ENCODE measurements at regions not wholly inside any gene's neighbourhood (a gene's known extent, or its start where the extent isn't known, plus 50 kb on each side); places are given as distances from the start of the nearest gene placed in this dataset.

DNA sequence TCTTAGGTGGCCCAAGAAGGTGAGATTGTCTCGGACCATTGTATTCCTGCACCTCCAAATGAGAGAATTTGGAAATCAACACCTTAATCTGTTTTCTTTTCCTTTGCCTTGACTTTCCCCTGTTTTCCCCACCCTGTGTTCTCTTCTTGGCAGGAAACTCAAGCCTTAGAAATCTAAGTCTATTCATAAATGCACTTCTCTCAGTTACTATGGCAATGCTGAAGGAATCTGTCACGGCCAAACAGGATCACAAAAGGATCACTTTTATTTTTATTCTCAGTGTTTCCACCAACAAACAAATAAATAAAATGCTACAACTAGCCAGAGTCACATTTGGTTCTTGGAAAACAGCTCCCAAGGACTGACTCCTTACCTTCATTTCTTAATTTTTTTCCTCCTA is 270.5 kb downstream of the BCAT1 start:
- TF ChIP-seq GATA2 (IDR thresholded peaks at IDR 0.05; ENCODE audit: low read depth, low read length) (no peak), GATA3 (IDR thresholded peaks at IDR 0.05; ENCODE audit: low read depth, low read length) (no peak)

DNA sequence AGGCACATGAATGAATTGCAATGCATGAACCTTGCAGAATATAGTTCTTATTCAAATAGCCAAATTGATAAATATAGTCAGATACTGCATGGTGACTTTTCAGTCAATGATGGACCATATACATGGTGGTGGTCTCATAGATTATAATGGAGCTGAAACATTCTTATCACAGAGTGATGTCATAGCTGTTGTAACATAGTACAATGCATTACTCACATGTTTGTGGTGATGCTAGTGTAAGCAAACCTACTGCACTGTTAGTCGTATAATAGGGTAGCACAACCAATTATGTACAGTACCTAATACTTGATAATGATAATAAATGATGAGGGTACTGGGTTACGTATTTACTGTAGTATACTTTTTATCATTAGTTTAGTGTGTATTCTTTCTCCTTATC is 280.3 kb downstream of the BCAT1 start:
- no peak for TF ChIP-seq GATA2 (IDR thresholded peaks at IDR 0.05; ENCODE audit: low read depth, low read length)

GRCh38 chr12:24664161-24664880 is 284.6 kb downstream of the BCAT1 start:
- TF ChIP-seq GATA2 (IDR thresholded peaks at IDR 0.05; ENCODE audit: low read depth, low read length) (no peak), GATA3 (IDR thresholded peaks at IDR 0.05; ENCODE audit: low read depth, low read length) (no peak)

DNA sequence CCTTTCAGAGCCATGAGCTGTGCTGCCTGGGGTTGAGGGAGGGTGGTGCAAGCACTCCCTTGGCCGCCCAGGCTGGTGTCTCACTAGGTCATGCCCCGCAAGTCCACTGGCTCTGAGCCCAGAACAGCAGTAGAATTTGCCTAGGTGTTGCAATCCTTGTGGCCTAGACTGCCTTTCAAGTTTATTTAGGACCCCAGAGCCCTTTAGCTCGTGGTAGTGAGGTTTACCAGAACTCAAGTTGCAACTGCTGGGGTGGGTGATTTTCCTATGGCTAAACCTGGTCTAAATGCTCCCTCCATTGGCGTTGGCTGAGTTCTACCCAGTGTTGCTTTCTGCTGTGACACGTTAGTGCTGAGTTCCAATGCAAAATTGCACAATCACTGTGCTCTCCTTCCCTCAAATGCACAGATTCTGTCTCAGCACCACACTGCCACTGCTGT is 287.2 kb downstream of the BCAT1 start:
- TF ChIP-seq GATA3 (IDR thresholded peaks at IDR 0.05; ENCODE audit: low read depth, low read length) (no peak), GATA2 (IDR thresholded peaks at IDR 0.05; ENCODE audit: low read depth, low read length) (no peak)

DNA sequence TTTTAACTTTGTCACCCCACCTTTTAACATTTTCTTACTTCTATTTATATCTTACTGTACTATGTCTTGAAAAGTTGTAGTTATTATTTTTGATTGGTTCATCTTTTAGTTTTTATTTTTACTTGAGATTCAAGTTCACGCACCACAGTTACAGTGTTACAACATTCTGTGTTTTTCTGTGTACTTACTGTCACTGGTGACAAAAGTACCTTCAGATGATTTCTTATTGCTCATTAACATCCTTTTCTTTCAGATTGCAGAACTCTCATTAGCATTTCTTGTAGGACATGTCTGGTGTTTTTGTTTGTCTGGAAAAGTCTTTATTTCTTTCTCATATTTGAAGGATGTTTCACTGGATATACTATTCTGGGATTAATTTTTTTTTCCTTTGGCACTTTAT is 289.9 kb downstream of the BCAT1 start:
- no peak for TF ChIP-seq GATA3 (IDR thresholded peaks at IDR 0.05; ENCODE audit: low read depth, low read length)
- no peak for TF ChIP-seq GATA2 (IDR thresholded peaks at IDR 0.05; ENCODE audit: low read depth, low read length)

DNA sequence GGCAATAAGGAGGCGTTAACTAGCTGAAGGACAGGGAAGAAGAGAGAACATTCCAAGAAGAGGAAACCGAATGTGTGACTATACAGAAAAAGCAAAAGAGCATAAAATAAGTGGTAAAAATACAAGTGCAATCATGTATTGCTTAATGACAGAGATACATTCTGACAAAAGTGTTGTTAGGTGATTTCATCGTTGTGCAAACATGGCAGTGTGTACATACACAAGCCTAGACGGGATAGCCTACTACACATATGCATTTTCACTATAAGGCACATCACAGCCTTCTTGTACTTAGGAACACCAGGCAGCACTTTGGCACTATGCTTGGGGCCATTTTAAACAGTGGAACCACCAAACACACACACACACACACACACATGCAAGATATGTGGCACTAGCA is 299.3 kb downstream of the BCAT1 start:
- no peak for TF ChIP-seq GATA3 (IDR thresholded peaks at IDR 0.05; ENCODE audit: low read depth, low read length)
- TF ChIP-seq GATA2 (IDR thresholded peaks at IDR 0.05; ENCODE audit: low read depth, low read length) = no peak

DNA sequence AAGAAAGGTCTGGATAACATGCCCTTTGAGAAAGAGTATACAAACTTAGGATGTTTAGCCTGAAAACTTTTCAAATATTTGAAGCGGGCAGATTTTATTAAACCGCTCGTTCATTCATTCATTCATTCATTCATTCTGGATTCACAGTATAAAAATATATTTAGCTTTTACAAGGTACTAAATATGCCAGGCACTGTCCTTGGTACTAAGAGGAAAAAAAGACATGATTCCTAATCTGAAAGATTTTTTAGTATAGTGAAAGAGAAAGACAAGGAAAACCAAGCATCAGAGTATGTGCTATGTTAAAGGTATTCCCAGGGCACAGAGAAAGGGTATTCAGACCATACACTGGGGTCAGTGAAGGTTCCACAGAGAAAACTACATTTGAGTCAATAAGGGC is 299.7 kb downstream of the BCAT1 start:
- TF ChIP-seq GATA3 (IDR thresholded peaks at IDR 0.05; ENCODE audit: low read depth, low read length) = no peak
- TF ChIP-seq GATA2 (IDR thresholded peaks at IDR 0.05; ENCODE audit: low read depth, low read length) = no peak

GRCh38 chr12:24645254-24645653 is 303.6 kb downstream of the BCAT1 start:
- TF ChIP-seq GATA3 (IDR thresholded peaks at IDR 0.05; ENCODE audit: low read depth, low read length) = no peak
- TF ChIP-seq GATA2 (IDR thresholded peaks at IDR 0.05; ENCODE audit: low read depth, low read length) = no peak

DNA sequence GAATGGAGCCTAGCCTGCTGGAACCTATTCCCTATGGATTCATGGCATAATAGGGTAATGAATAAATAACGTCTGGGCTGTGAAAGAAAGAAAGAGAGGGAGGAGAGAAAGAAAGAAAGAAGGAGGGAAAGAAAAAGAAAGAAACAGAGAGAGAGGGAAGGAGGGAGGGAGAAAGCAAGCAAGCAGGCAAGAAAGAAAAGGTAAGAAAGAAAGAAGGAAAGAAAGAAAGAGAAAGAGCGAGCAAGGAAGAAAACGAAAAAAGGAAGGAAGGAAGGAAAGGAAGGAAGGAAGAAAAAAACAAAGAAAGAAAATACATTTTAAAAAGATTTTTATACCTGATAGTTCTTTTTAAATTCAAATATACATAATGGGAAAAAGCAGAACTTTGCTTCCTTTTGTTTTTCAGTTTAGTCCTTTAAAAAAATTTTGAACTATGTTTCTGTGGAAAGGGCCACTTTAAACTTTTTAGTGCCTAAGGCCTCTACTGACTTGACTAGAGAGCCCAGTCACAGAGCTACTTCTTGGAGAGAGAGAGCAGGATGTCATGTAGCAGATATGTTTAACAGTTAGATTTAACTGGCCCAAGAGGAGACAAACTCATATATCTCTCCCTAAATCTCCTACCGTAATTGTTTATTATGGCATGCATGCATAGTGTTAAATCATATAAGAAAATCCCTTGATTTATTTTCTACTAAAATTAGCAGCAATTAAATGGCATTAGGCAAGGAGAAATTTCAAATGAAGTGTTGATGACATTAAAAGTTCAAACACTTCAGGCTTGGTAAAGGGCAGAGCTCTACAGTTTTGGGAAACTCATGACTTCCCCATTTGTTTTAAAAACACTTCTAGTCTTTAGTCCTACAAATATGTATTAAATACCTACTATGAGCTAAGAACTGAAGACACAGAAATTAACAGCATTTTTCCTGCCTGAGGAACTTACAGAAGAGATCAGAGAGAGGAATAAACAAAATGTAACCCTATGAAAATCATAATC is 305.5 kb downstream of the BCAT1 start:
- TF ChIP-seq GATA2 (IDR thresholded peaks at IDR 0.05; ENCODE audit: low read depth, low read length) (no peak), GATA3 (IDR thresholded peaks at IDR 0.05; ENCODE audit: low read depth, low read length) (no peak)

GRCh38 chr12:24639641-24640040 is 309.3 kb downstream of the BCAT1 start:
- TF ChIP-seq GATA2 (IDR thresholded peaks at IDR 0.05; ENCODE audit: low read depth, low read length) (no peak), GATA3 (IDR thresholded peaks at IDR 0.05; ENCODE audit: low read depth, low read length) (no peak)

GRCh38 chr12:24632466-24632865 is 316.4 kb downstream of the BCAT1 start:
- TF ChIP-seq GATA3 (IDR thresholded peaks at IDR 0.05; ENCODE audit: low read depth, low read length) (no peak), GATA2 (IDR thresholded peaks at IDR 0.05; ENCODE audit: low read depth, low read length) (no peak)

- TF ChIP-seq GATA2 (IDR thresholded peaks at IDR 0.05; ENCODE audit: low read depth, low read length) (no peak), GATA3 (IDR thresholded peaks at IDR 0.05; ENCODE audit: low read depth, low read length) (no peak)
Measured at GRCh38 chr12:24631676-24632426, 317.1 kb downstream of the BCAT1 start.

DNA sequence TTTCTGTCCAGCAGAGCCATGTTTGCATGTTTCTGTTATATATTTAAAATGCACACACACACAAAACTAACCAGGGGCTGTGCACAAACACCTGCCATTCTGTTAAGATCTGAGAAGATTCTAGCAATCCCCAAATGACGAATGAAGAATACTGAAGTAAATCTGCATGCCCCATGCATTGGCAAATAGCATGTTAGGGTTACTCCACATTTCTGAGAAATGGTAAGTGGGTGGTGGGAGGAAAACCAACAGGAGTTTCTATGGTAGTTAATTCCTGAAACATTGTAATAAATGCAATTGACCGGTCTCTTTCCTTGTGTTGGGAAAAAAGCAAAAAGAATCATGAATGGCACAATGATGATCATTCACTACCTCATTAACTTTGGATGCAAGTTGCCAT is 318.0 kb downstream of the BCAT1 start:
- TF ChIP-seq GATA3 (IDR thresholded peaks at IDR 0.05; ENCODE audit: low read depth, low read length) (no peak), GATA2 (IDR thresholded peaks at IDR 0.05; ENCODE audit: low read depth, low read length) (no peak)

DNA sequence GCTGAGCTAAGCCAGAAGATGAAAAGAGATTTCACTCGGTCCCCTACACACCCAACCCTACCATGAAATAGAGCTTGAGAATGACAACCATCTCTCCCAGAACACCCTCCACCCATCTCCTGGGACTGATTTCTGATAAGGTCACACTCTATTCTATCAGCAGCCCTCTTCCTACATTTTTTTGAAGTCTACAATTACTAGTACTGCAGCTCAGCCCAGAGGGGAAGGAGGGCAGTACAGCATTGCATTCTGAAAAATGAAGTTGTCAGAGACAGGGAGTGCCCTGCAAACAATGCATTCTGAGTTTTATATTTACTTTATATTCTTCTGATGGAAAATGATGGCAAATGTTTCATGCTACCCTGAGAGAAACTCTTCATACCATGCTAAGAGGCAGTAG is 318.5 kb downstream of the BCAT1 start:
- TF ChIP-seq GATA2 (IDR thresholded peaks at IDR 0.05; ENCODE audit: low read depth, low read length) (no peak), GATA3 (IDR thresholded peaks at IDR 0.05; ENCODE audit: low read depth, low read length) (no peak)

Data from SH-SY5Y (cell line).